NCI-H526 treated with DMSO at 0.1 percent for 48 hours (cell line): ENCODE measurements at regions not wholly inside any gene's neighbourhood (a gene's known extent, or its start where the extent isn't known, plus 50 kb on each side); places are given as distances from the start of the nearest gene placed in this dataset.
A peak's percentile ranks its signal among the peaks of the same experiment; 100 is the strongest.
"Not testable (repeated sequence)": the region's sequence is repeated elsewhere in the genome, so short reads cannot be mapped to it uniquely, and the experiment has no call there.

Experiments
- DNase-seq: peaks from one replicate; lab custom pipeline; 2025; lab: John Stamatoyannopoulos, UW

GRCh38 chr4:71841336-71841735, 57.5 kb upstream of the GC start:
- DNase-seq = no peak

GRCh38 chr4:71847300-71847699, 63.4 kb upstream of the GC start:
- no peak for DNase-seq

- DNase-seq = no peak
Observed at GRCh38 chr4:71855944-71856343, 72.1 kb upstream of the GC start.

- no peak for DNase-seq
Observed at GRCh38 chr4:71857713-71858451, 74.0 kb upstream of the GC start.

- DNase-seq = no peak
Observed at GRCh38 chr4:71860643-71861042, 76.8 kb upstream of the GC start.

- no peak for DNase-seq
Observed at GRCh38 chr4:71862315-71862714, 78.4 kb upstream of the GC start.

- no peak for DNase-seq
Observed at GRCh38 chr4:71863457-71863856, 79.6 kb upstream of the GC start.

GRCh38 chr4:71864380-71864779, 80.5 kb upstream of the GC start:
- DNase-seq = no peak

- no peak for DNase-seq
Observed at GRCh38 chr4:71866212-71866885, 82.5 kb upstream of the GC start.

GRCh38 chr4:71867598-71867997, 83.7 kb upstream of the GC start:
- no peak for DNase-seq

- no peak for DNase-seq
Observed at GRCh38 chr4:71870456-71870855, 86.6 kb upstream of the GC start.

GRCh38 chr4:71872221-71872620, 88.3 kb upstream of the GC start:
- no peak for DNase-seq

GRCh38 chr4:71872767-71873415, 89.0 kb upstream of the GC start:
- no peak for DNase-seq

- DNase-seq = peak; percentile 81
Observed at GRCh38 chr4:71878376-71878775, 94.5 kb upstream of the GC start.

- no peak for DNase-seq
Observed at GRCh38 chr4:71882113-71882841, 98.4 kb upstream of the GC start.

- DNase-seq = not testable (repeated sequence)
Observed at GRCh38 chr4:71900366-71900765, 116.5 kb upstream of the GC start.

GRCh38 chr4:71905594-71905993, 121.7 kb upstream of the GC start:
- not testable (repeated sequence) for DNase-seq

GRCh38 chr4:71906096-71906495, 122.2 kb upstream of the GC start:
- DNase-seq = no peak

GRCh38 chr4:71907071-71907470, 123.2 kb upstream of the GC start:
- DNase-seq = no peak

- DNase-seq = no peak
Observed at GRCh38 chr4:71907782-71908181, 123.9 kb upstream of the GC start.

GRCh38 chr4:71913275-71913674, 118.5 kb upstream of the NPFFR2 start:
- no peak for DNase-seq

- no peak for DNase-seq
Observed at GRCh38 chr4:71923070-71923469, 108.7 kb upstream of the NPFFR2 start.

- no peak for DNase-seq
Observed at GRCh38 chr4:71930459-71930858, 101.3 kb upstream of the NPFFR2 start.
